Transverse colon (tissue), 4 donors: ENCODE measurements at regions not wholly inside any gene's neighbourhood (a gene's known extent, or its start where the extent isn't known, plus 50 kb on each side); places are given as distances from the start of the nearest gene placed in this dataset.

Experiments used
- DNase-seq: peaks from one replicate; pipeline ENCODE4 v3.0.0-alpha.2; 2019
- H3K27ac ChIP-seq, 4 donors: fragments of 200-600 bp; sonication (generic); 2 replicates each; pipeline ENCODE4 v1.5.1; 2016 to 2018; ENCODE audit warnings: inconsistent platforms in 4 of 4
- H3K27me3 ChIP-seq: fragments of 200-600 bp; sonication (generic); 2 replicates; pipeline ENCODE4 v1.5.1; 2017; ENCODE audit warnings: inconsistent platforms
- H3K36me3 ChIP-seq, 4 donors: fragments of 200-600 bp; sonication (generic); 2 replicates each; pipeline ENCODE4 v1.5.1; 2017 to 2019; ENCODE audit warnings: inconsistent platforms in 4 of 4
- H3K4me1 ChIP-seq, 4 donors: fragments of 200-600 bp; sonication (generic); 2 replicates each; pipeline ENCODE4 v1.5.1; 2017 to 2020; ENCODE audit warnings: inconsistent platforms in 4 of 4
- H3K4me3 ChIP-seq, 4 donors: fragments of 200-600 bp; sonication (generic); 1 replicate in 1 of 4; 2 replicates in 3 of 4; pipeline versions ENCODE4 v1.5.1 to v1.6.1; 2017 to 2019; ENCODE audit warnings: inconsistent platforms in 4 of 4
- H3K9me3 ChIP-seq, 2 donors: fragments of 200-600 bp; sonication (generic); 2 replicates each; pipeline ENCODE4 v1.5.1; 2017 to 2019; ENCODE audit warnings: inconsistent platforms in 2 of 2
- EP300 ChIP-seq: sonication (generic); formaldehyde crosslinking; IDR thresholded peaks from one replicate; pipeline ENCODE4 v1.6.1; 2017; ENCODE audit warnings: antibody characterized with exemption, low read depth
- POLR2A ChIP-seq: fragments of 450-650 bp; IDR thresholded peaks from one replicate; pipeline ENCODE4 v1.6.1; 2016; ENCODE audit warnings: antibody characterized with exemption, mild to moderate bottlenecking, moderate library complexity
- POLR2AphosphoS5 ChIP-seq, 3 donors: sonication (generic); formaldehyde crosslinking; IDR thresholded peaks; one replicate each; pipeline ENCODE4 v1.6.1; 2016; ENCODE audit warnings: antibody characterized with exemption in 3 of 3
- WGBS, 2 donors: methylation state at CpG; one replicate each; pipeline ENCODE4 v1.1.5; 2018; ENCODE audit warnings: low coverage in 1 of 2; 5-methylcytosine and 5-hydroxymethylcytosine counted together
- in situ Hi-C, 4 donors: fragments of 200-750 bp; cut with MboI; loops; one replicate each; pipeline versions ENCODE4 v1.15.0 to v1.15.1; 2017; ENCODE audit warnings: low sequenced_read_pairs in 3 of 4, low pct_ligation_motif_present in 1 of 4, low pct_unique_long_range_greater_than_20kb in 1 of 4
- intact Hi-C: fragments of 100-400 bp; cut with DNase I; formaldehyde crosslinking; loops from one replicate; pipeline ENCODE4 v1.15.1; 2023; ENCODE audit warnings: low total_unique reads
- TF ChIP-seq, protein P1 (sequence below), 5 experiments: fragments of 200-600 bp in 3 of 5; fragments of 450-650 bp in 2 of 5; sonication (generic) in 3 of 5; IDR thresholded peaks; 1 replicate in 2 of 5; 2 replicates in 3 of 5; pipeline ENCODE4 v1.5.1; 2016 to 2017; ENCODE audit warnings: antibody characterized with exemption in 5 of 5, inconsistent platforms in 3 of 5, mild to moderate bottlenecking in 2 of 5, moderate library complexity in 1 of 5

GRCh38 chr12:58405363-58405762 is 464.0 kb downstream of the ATP23 start:
- Histone ChIP-seq H3K27me3 (no peaks in the 10 kb centered on the region), H3K4me1 (no peaks in the 10 kb centered on the region), H3K4me3 (no peak overlapping the region), H3K27ac (no peak overlapping the region), H3K36me3 (no peaks in the 10 kb centered on the region), H3K9me3 (no peaks in the 10 kb centered on the region)
- WGBS, 2 donors = 85 to 92% methylated on average over 4 of the region's 4 CpGs
- intact Hi-C loops = no loop called here
- in situ Hi-C loops = no loop called here
- DNase-seq = no peak
- TF ChIP-seq POLR2AphosphoS5 (IDR thresholded peaks at IDR 0.05) = no peak
- TF ChIP-seq, protein P1, sequence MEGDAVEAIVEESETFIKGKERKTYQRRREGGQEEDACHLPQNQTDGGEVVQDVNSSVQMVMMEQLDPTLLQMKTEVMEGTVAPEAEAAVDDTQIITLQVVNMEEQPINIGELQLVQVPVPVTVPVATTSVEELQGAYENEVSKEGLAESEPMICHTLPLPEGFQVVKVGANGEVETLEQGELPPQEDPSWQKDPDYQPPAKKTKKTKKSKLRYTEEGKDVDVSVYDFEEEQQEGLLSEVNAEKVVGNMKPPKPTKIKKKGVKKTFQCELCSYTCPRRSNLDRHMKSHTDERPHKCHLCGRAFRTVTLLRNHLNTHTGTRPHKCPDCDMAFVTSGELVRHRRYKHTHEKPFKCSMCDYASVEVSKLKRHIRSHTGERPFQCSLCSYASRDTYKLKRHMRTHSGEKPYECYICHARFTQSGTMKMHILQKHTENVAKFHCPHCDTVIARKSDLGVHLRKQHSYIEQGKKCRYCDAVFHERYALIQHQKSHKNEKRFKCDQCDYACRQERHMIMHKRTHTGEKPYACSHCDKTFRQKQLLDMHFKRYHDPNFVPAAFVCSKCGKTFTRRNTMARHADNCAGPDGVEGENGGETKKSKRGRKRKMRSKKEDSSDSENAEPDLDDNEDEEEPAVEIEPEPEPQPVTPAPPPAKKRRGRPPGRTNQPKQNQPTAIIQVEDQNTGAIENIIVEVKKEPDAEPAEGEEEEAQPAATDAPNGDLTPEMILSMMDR (IDR thresholded peaks at IDR 0.05) = no peak
- no peak for TF ChIP-seq POLR2A
- no peak for TF ChIP-seq EP300

GRCh38 chr12:58408516-58408915 is 467.1 kb downstream of the ATP23 start:
- H3K4me3 ChIP-seq = no peak overlapping the region
- DNase-seq = no peak
- TF ChIP-seq, protein P1 (IDR thresholded peaks at IDR 0.05) = no peak
- TF ChIP-seq POLR2A (no peak), EP300 (no peak), POLR2AphosphoS5 (IDR thresholded peaks at IDR 0.05) (no peak)
- 67% methylated on average over 1 of the region's 1 CpG; no CpG with 5 or more reads in 1 of the 2 donors for WGBS, 2 donors
- intact Hi-C loops (no loop called here), in situ Hi-C loops (no loop called here)
- no peak overlapping the region for H3K27ac ChIP-seq
- no peaks in the 10 kb centered on the region for H3K27me3 ChIP-seq
- H3K9me3 ChIP-seq = no peaks in the 10 kb centered on the region
- no peaks in the 10 kb centered on the region for H3K36me3 ChIP-seq
- H3K4me1 ChIP-seq = no peaks in the 10 kb centered on the region

DNA sequence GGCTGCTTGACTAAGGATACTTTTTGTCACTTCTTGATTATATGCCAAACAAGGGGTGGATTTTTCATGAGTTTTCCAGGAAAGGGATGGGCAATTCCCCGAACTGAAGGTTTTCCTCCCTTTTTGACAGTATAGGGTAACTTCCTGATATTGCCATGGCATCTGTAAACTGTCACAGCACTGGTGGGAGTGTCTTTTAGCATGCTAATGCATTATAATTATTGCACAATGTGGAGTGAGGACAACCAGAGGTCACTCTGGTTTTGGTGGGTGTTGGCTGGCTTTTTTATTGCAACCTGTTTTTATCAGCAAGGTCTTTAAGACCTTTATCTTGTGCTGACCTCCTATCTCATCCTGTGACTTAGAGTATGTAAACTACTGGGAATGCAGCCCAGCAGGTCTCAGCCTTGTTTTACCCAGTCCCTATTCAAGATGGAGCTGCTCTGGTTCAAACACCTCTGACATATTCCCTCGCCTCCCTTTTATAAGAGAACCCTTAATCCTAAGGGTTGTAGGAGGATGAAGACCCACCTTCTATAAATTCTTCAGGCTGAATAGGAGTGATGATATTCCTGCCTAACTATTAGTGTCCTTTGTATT is 471.2 kb downstream of the ATP23 start:
- Histone ChIP-seq H3K9me3 (no peaks in the 10 kb centered on the region), H3K27ac (no peak overlapping the region), H3K4me1 (peaks cover 0 to 4% (median 0%) of the 10 kb centered on the region in 4 donors), H3K27me3 (no peaks in the 10 kb centered on the region), H3K36me3 (no peaks in the 10 kb centered on the region), H3K4me3 (no peak overlapping the region)
- intact Hi-C loops (no loop called here), in situ Hi-C loops (no loop called here)
- no peak for TF ChIP-seq EP300
- WGBS, 2 donors = 50 to 53% methylated on average over 2 of the region's 2 CpGs
- no peak for DNase-seq

DNA sequence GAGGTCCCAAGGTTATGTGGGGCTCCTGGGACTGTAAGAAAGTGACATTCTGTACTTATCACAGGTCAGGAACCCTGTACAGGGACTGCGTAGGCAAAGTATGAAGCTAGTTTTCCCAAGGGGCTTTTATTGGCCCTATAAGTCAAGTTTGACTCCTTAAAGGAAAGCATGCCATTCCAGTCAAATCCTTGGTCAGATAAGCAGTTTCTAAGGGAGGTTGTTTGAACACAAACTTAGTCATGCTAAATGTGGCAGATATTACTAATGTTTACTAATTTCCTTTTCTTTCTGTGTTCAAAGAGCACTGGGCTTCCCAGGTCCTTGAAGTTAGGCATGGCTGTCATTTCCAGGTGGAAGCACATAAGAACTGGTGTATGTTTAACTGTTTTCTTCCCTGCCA is 472.4 kb downstream of the ATP23 start:
- Histone ChIP-seq H3K36me3 (no peaks in the 10 kb centered on the region), H3K27me3 (no peaks in the 10 kb centered on the region), H3K4me1 (peaks cover 0 to 4% (median 0%) of the 10 kb centered on the region in 4 donors), H3K4me3 (no peak overlapping the region), H3K9me3 (no peaks in the 10 kb centered on the region), H3K27ac (no peak overlapping the region)
- TF ChIP-seq, protein P1 (IDR thresholded peaks at IDR 0.05) = no peak
- TF ChIP-seq POLR2A (no peak), EP300 (no peak), POLR2AphosphoS5 (IDR thresholded peaks at IDR 0.05) (no peak)
- in situ Hi-C loops (no loop called here), intact Hi-C loops (no loop called here)
- WGBS, 2 donors = 67 to 87% methylated on average over 1 of the region's 1 CpG
- no peak for DNase-seq

GRCh38 chr12:58414398-58414871 is 473.1 kb downstream of the ATP23 start:
- Histone ChIP-seq H3K4me3 (no peak overlapping the region), H3K36me3 (no peaks in the 10 kb centered on the region), H3K4me1 (peaks cover 0 to 4% (median 0%) of the 10 kb centered on the region in 4 donors), H3K27ac (no peak overlapping the region), H3K9me3 (no peaks in the 10 kb centered on the region), H3K27me3 (no peaks in the 10 kb centered on the region)
- WGBS, 2 donors = 20 to 63% methylated on average over 2 of the region's 2 CpGs
- TF ChIP-seq POLR2A = no peak
- TF ChIP-seq POLR2AphosphoS5 (IDR thresholded peaks at IDR 0.05) = no peak
- TF ChIP-seq, protein P1 (IDR thresholded peaks at IDR 0.05) = no peak
- TF ChIP-seq EP300 = no peak
- intact Hi-C loops = no loop called here
- DNase-seq = no peak
- in situ Hi-C loops = no loop called here
